GM12878 (cell line): ENCODE measurements at regions not wholly inside any gene's neighbourhood (a gene's known extent, or its start where the extent isn't known, plus 50 kb on each side); places are given as distances from the start of the nearest gene placed in this dataset.
"Not testable (repeated sequence)": the region's sequence is repeated elsewhere in the genome, so short reads cannot be mapped to it uniquely, and the experiment has no call there.

Source experiments
- ATAC-seq: fragments of 200-7000 bp; cut with Tn5 transposase; 3 replicates; pipeline ENCODE4 v1.9.1; 2020; ENCODE audit warnings: mild to moderate bottlenecking, moderate library complexity
- BruUV-seq: library from RNA; stranded (reverse); fragments of 400-500 nt; replicated peaks from 2 replicates; lab custom pipeline; 2021; lab: Mats Ljungman, UMichigan
- CTCF ChIA-PET: fragments of 300-600 bp; sonication (Branson Sonifier 250); formaldehyde crosslinking; extraction: SDS; loops from one replicate; lab custom pipeline; 2021; ENCODE audit warnings: inconsistent platforms; lab: Yijun Ruan, JAX
- POLR2A ChIA-PET: fragments of 350-600 bp; formaldehyde crosslinking; extraction: SDS; loops from one replicate; lab custom pipeline; 2021; ENCODE audit warnings: inconsistent platforms; lab: Charles Lee
- RAD21 ChIA-PET: fragments of 300-600 bp; sonication (Branson Sonifier 250); formaldehyde crosslinking; loops from one replicate; lab custom pipeline; 2023; ENCODE audit warnings: antibody characterized with exemption; ENCODE audit not compliant: unreplicated experiment; lab: Charles Lee
- SMC1A ChIA-PET: fragments of 300-600 bp; sonication (Branson Sonifier 250); formaldehyde crosslinking; loops from one replicate; lab custom pipeline; 2023; ENCODE audit not compliant: unreplicated experiment, uncharacterized antibody; lab: Charles Lee
- DNase-seq: peaks from one replicate; pipeline ENCODE4 v3.0.0-alpha.2; 2011; ENCODE audit warnings: low read depth, low spot score
- FAIRE-seq: peaks from 3 replicates; lab custom pipeline; 2011; peaks lifted over from hg19 to GRCh38; lab: Jason Lieb, UNC
- H2AFZ ChIP-seq: 2 replicates; pipeline ENCODE4 v1.6.0; 2011; ENCODE audit warnings: low read depth, low read length, control low read depth; ENCODE audit not compliant: control insufficient read depth
- H3K27ac ChIP-seq: 2 replicates; pipeline ENCODE4 v1.5.1; 2011; ENCODE audit warnings: control low read depth; ENCODE audit not compliant: control insufficient read depth, insufficient read depth
- H3K27me3 ChIP-seq, 2 experiments: replicated peaks in 1 of 2; 2 replicates each; pipeline versions ENCODE4 v1.6.0 to v1.6.1; 2011; ENCODE audit warnings: low read length in 1 of 2; ENCODE audit not compliant: control insufficient read depth in 2 of 2, insufficient read depth in 2 of 2
- H3K36me3 ChIP-seq, 2 experiments: 2 replicates each; pipeline ENCODE4 v1.5.1; 2011; ENCODE audit warnings: low read length in 1 of 2; ENCODE audit not compliant: control insufficient read depth in 2 of 2, insufficient read depth in 2 of 2
- H3K4me1 ChIP-seq: 2 replicates; pipeline ENCODE4 v1.6.1; 2011; ENCODE audit warnings: mild to moderate bottlenecking, low read length, moderate library complexity, mixed read lengths; ENCODE audit not compliant: control insufficient read depth, insufficient read depth
- H3K4me2 ChIP-seq: 2 replicates; pipeline ENCODE4 v1.6.0; 2011; ENCODE audit warnings: control low read depth; ENCODE audit not compliant: control insufficient read depth, insufficient read depth
- H3K4me3 ChIP-seq: fragments of 200-600 bp; sonication (generic); 2 replicates; pipeline ENCODE4 v1.5.1; 2016
- H3K79me2 ChIP-seq: 2 replicates; pipeline ENCODE4 v1.6.0; 2011; ENCODE audit warnings: low read length; ENCODE audit not compliant: control insufficient read depth, insufficient read depth
- H3K9ac ChIP-seq: 2 replicates; pipeline ENCODE4 v1.8.0; 2011; ENCODE audit warnings: low read length, control low read depth, mixed read lengths; ENCODE audit not compliant: control insufficient read depth, insufficient read depth
- H3K9me3 ChIP-seq: replicated peaks from 3 replicates; pipeline ENCODE4 v1.5.1; 2011; ENCODE audit warnings: mild to moderate bottlenecking, low read length; ENCODE audit not compliant: control insufficient read depth, insufficient read depth
- H4K20me1 ChIP-seq: 2 replicates; pipeline ENCODE4 v1.6.0; 2011; ENCODE audit not compliant: control insufficient read depth, insufficient read depth
- WGBS: methylation state at CpG from one replicate; pipeline ENCODE4 v1.1.6; 2016; ENCODE audit warnings: low lambda C conversion rate; ENCODE audit not compliant: insufficient replicate concordance, insufficient coverage; ENCODE audit errors: missing lambda C conversion rate; 5-methylcytosine and 5-hydroxymethylcytosine counted together
- in situ Hi-C: fragments of 300-500 bp; cut with MboI; formaldehyde crosslinking; loops from 9 replicates; pipeline ENCODE4 v1.14.3; 2018; ENCODE audit warnings: mixed read lengths
- intact Hi-C: fragments of 100-400 bp; cut with micrococcal nuclease; formaldehyde crosslinking; loops from one replicate; pipeline ENCODE4 v1.14.2; 2022; ENCODE audit not compliant: unreplicated experiment

DNA sequence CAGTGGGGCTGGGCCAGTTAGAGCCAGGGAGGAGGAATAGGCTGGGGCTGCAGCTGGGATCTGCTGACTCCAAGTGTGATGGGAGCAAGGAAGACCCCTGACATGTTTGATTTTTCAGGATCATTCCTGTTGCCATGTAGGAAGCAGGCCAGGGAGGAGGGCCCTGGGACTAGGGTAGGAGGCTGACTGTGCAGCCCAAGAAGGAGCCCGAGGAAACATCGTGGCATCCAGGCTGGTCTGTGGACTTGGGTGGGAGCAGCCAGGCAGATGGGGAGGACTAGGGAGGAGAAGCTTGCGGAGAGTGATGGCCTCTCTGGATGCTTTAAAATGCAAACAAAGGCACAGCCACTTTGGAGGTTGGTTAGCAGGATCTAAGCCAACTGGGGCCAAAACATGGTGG lies 311.4 kb upstream of the WSB1 start:
- H3K4me3 ChIP-seq, H2AFZ ChIP-seq, intact Hi-C loops, H3K4me1 ChIP-seq, H3K4me2 ChIP-seq, FAIRE-seq, SMC1A ChIA-PET, POLR2A ChIA-PET, H3K79me2 ChIP-seq, H3K27me3 ChIP-seq, ATAC-seq, H3K9ac ChIP-seq, H3K36me3 ChIP-seq, in situ Hi-C loops, BruUV-seq, CTCF ChIA-PET, RAD21 ChIA-PET, DNase-seq, H3K9me3 ChIP-seq, H3K27ac ChIP-seq, H4K20me1 ChIP-seq: not testable (repeated sequence)
- 73% methylated on average over 3 of the region's 3 CpGs for WGBS

GRCh38 chr17:26987851-26988250 lies 306.1 kb upstream of the WSB1 start:
- CTCF ChIA-PET, H3K4me3 ChIP-seq, FAIRE-seq, H3K79me2 ChIP-seq, BruUV-seq, H3K9ac ChIP-seq, in situ Hi-C loops, H3K4me2 ChIP-seq, H2AFZ ChIP-seq, H3K27ac ChIP-seq, intact Hi-C loops, ATAC-seq, DNase-seq, SMC1A ChIA-PET, H3K27me3 ChIP-seq, RAD21 ChIA-PET, H4K20me1 ChIP-seq, H3K4me1 ChIP-seq, H3K9me3 ChIP-seq, H3K36me3 ChIP-seq, POLR2A ChIA-PET: not testable (repeated sequence)
- 28% methylated on average over 3 of the region's 3 CpGs for WGBS

DNA sequence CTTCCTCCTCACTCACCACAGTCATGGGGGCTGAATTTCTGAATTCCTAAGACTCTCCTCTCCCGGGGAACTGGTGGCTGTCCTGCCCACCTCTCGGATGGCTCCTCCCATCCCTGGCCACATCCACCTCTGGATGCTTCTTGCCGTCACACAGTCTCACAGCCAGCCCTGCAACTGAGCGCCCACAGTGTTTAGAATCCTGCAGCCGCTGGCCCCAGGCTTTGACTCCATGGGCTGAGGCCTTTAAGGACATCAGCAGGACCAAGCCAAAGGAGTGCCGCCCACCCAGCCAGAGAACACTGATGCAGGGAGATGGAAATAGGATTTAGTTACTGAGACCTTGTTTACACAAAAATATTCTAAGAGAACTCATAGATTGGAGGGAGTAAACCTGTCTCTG lies 299.3 kb upstream of the WSB1 start:
- SMC1A ChIA-PET, intact Hi-C loops, H3K79me2 ChIP-seq, H3K9ac ChIP-seq, ATAC-seq, POLR2A ChIA-PET, in situ Hi-C loops, DNase-seq, H3K27ac ChIP-seq, H3K9me3 ChIP-seq, H3K4me1 ChIP-seq, H3K4me2 ChIP-seq, H3K4me3 ChIP-seq, H2AFZ ChIP-seq, H3K27me3 ChIP-seq, H3K36me3 ChIP-seq, BruUV-seq, CTCF ChIA-PET, FAIRE-seq, H4K20me1 ChIP-seq, RAD21 ChIA-PET: not testable (repeated sequence)
- 10% methylated on average over 6 of the region's 6 CpGs for WGBS

- H3K36me3 ChIP-seq, CTCF ChIA-PET, H4K20me1 ChIP-seq, BruUV-seq, SMC1A ChIA-PET, H3K4me1 ChIP-seq, ATAC-seq, H3K4me2 ChIP-seq, intact Hi-C loops, H3K9me3 ChIP-seq, H3K79me2 ChIP-seq, H3K9ac ChIP-seq, POLR2A ChIA-PET, DNase-seq, H3K27ac ChIP-seq, H3K4me3 ChIP-seq, in situ Hi-C loops, H2AFZ ChIP-seq, RAD21 ChIA-PET, FAIRE-seq, H3K27me3 ChIP-seq: not testable (repeated sequence)
- WGBS, result 14% methylated on average over 7 of the region's 7 CpGs
These were observed 297.6 kb upstream of the WSB1 start for GRCh38 chr17:26996146-26996916.
